Activated naive CD8-positive, alpha-beta T cell (primary cell): ENCODE measurements at regions not wholly inside any gene's neighbourhood (a gene's known extent, or its start where the extent isn't known, plus 50 kb on each side); places are given as distances from the start of the nearest gene placed in this dataset.

Experiments
- H3K27ac Mint-ChIP-seq: one replicate; pipeline ENCODE4 v1.8.0; 2021; ENCODE audit warnings: mixed read lengths
- H3K27me3 Mint-ChIP-seq: one replicate; pipeline ENCODE4 v1.8.0; 2021; ENCODE audit warnings: mixed read lengths
- H3K36me3 Mint-ChIP-seq: one replicate; pipeline ENCODE4 v1.8.0; 2021; ENCODE audit warnings: mixed read lengths
- H3K4me1 Mint-ChIP-seq: one replicate; pipeline ENCODE4 v1.8.0; 2021; ENCODE audit warnings: low read depth, mixed read lengths
- H3K4me3 Mint-ChIP-seq: one replicate; pipeline ENCODE4 v1.8.0; 2021; ENCODE audit warnings: mild to moderate bottlenecking, mixed read lengths
- H3K9me3 Mint-ChIP-seq: one replicate; pipeline ENCODE4 v1.8.0; 2021; ENCODE audit warnings: low read depth, mixed read lengths

GRCh38 chr16:79439901-79440300 is 160.6 kb downstream of the MAF start:
- H3K4me3 Mint-ChIP-seq: no peak overlapping the region
- no peak overlapping the region for H3K27ac Mint-ChIP-seq
- H3K9me3 Mint-ChIP-seq: no peaks in the 10 kb centered on the region
- H3K27me3 Mint-ChIP-seq: peaks cover 4% of the 10 kb centered on the region
- H3K4me1 Mint-ChIP-seq: no peaks in the 10 kb centered on the region
- H3K36me3 Mint-ChIP-seq: no peaks in the 10 kb centered on the region

- no peaks in the 10 kb centered on the region for H3K4me1 Mint-ChIP-seq
- H3K36me3 Mint-ChIP-seq: no peaks in the 10 kb centered on the region
- H3K27me3 Mint-ChIP-seq: peaks cover 2% of the 10 kb centered on the region
- no peak overlapping the region for H3K27ac Mint-ChIP-seq
- no peak overlapping the region for H3K4me3 Mint-ChIP-seq
- H3K9me3 Mint-ChIP-seq: no peaks in the 10 kb centered on the region
These were observed 162.5 kb downstream of the MAF start for GRCh38 chr16:79437764-79438751.

- H3K4me3 Mint-ChIP-seq: no peak overlapping the region
- peaks cover under 1% of the 10 kb centered on the region for H3K27me3 Mint-ChIP-seq
- H3K4me1 Mint-ChIP-seq: no peaks in the 10 kb centered on the region
- no peaks in the 10 kb centered on the region for H3K36me3 Mint-ChIP-seq
- no peak overlapping the region for H3K27ac Mint-ChIP-seq
- H3K9me3 Mint-ChIP-seq: no peaks in the 10 kb centered on the region
These were observed 163.7 kb downstream of the MAF start for GRCh38 chr16:79436885-79437284.

GRCh38 chr16:79434771-79435170 is 165.8 kb downstream of the MAF start:
- no peaks in the 10 kb centered on the region for H3K36me3 Mint-ChIP-seq
- H3K4me3 Mint-ChIP-seq: no peak overlapping the region
- no peaks in the 10 kb centered on the region for H3K9me3 Mint-ChIP-seq
- H3K27ac Mint-ChIP-seq: no peak overlapping the region
- no peaks in the 10 kb centered on the region for H3K4me1 Mint-ChIP-seq
- H3K27me3 Mint-ChIP-seq: no peaks in the 10 kb centered on the region

- no peaks in the 10 kb centered on the region for H3K4me1 Mint-ChIP-seq
These were observed 166.4 kb downstream of the MAF start for GRCh38 chr16:79434092-79434491.

GRCh38 chr16:79431923-79432322 is 168.6 kb downstream of the MAF start:
- Mint-ChIP-seq H3K27ac (no peak overlapping the region), H3K4me3 (no peak overlapping the region), H3K9me3 (no peaks in the 10 kb centered on the region), H3K36me3 (no peaks in the 10 kb centered on the region), H3K27me3 (no peaks in the 10 kb centered on the region), H3K4me1 (no peaks in the 10 kb centered on the region)

More at GRCh38 chr16:79434092-79434491, 166.4 kb downstream of the MAF start:
- Mint-ChIP-seq H3K27me3 (no peaks in the 10 kb centered on the region), H3K36me3 (no peaks in the 10 kb centered on the region), H3K9me3 (no peaks in the 10 kb centered on the region), H3K27ac (no peak overlapping the region), H3K4me3 (no peak overlapping the region)

- H3K4me1 Mint-ChIP-seq: no peaks in the 10 kb centered on the region
- no peak overlapping the region for H3K27ac Mint-ChIP-seq
- H3K9me3 Mint-ChIP-seq: no peaks in the 10 kb centered on the region
- peaks cover 2% of the 10 kb centered on the region for H3K27me3 Mint-ChIP-seq
- H3K36me3 Mint-ChIP-seq: no peaks in the 10 kb centered on the region
- H3K4me3 Mint-ChIP-seq: no peak overlapping the region
These were observed 170.3 kb downstream of the MAF start for GRCh38 chr16:79430191-79430678.

- peaks cover 2% of the 10 kb centered on the region for H3K27me3 Mint-ChIP-seq
- no peak overlapping the region for H3K4me3 Mint-ChIP-seq
- H3K27ac Mint-ChIP-seq: no peak overlapping the region
- no peaks in the 10 kb centered on the region for H3K9me3 Mint-ChIP-seq
- no peaks in the 10 kb centered on the region for H3K4me1 Mint-ChIP-seq
- H3K36me3 Mint-ChIP-seq: no peaks in the 10 kb centered on the region
These were observed 171.0 kb downstream of the MAF start for GRCh38 chr16:79429381-79430190.

- no peaks in the 10 kb centered on the region for H3K9me3 Mint-ChIP-seq
- no peaks in the 10 kb centered on the region for H3K4me1 Mint-ChIP-seq
These were observed 173.9 kb downstream of the MAF start for GRCh38 chr16:79426663-79427062.

GRCh38 chr16:79422064-79422463 is 178.5 kb downstream of the MAF start:
- H3K36me3 Mint-ChIP-seq: no peaks in the 10 kb centered on the region
- peaks cover 3% of the 10 kb centered on the region for H3K4me1 Mint-ChIP-seq
- H3K4me3 Mint-ChIP-seq: no peak overlapping the region
- peaks cover 8% of the 10 kb centered on the region for H3K27me3 Mint-ChIP-seq
- no peaks in the 10 kb centered on the region for H3K9me3 Mint-ChIP-seq
- H3K27ac Mint-ChIP-seq: no peak overlapping the region

More at GRCh38 chr16:79426663-79427062, 173.9 kb downstream of the MAF start:
- no peak overlapping the region for H3K4me3 Mint-ChIP-seq
- no peaks in the 10 kb centered on the region for H3K36me3 Mint-ChIP-seq
- H3K27ac Mint-ChIP-seq: no peak overlapping the region
- H3K27me3 Mint-ChIP-seq: peaks cover 3% of the 10 kb centered on the region

GRCh38 chr16:79421126-79421525 is 179.4 kb downstream of the MAF start:
- Mint-ChIP-seq H3K4me1 (peaks cover 11% of the 10 kb centered on the region), H3K36me3 (no peaks in the 10 kb centered on the region), H3K27ac (no peak overlapping the region), H3K27me3 (peaks cover 8% of the 10 kb centered on the region), H3K9me3 (no peaks in the 10 kb centered on the region), H3K4me3 (no peak overlapping the region)

- Mint-ChIP-seq H3K27ac (no peak overlapping the region), H3K4me3 (no peak overlapping the region), H3K27me3 (peaks cover 6% of the 10 kb centered on the region), H3K4me1 (peaks cover 16% of the 10 kb centered on the region), H3K9me3 (no peaks in the 10 kb centered on the region), H3K36me3 (no peaks in the 10 kb centered on the region)
These were observed 180.0 kb downstream of the MAF start for GRCh38 chr16:79420493-79420892.

- Mint-ChIP-seq H3K9me3 (no peaks in the 10 kb centered on the region), H3K36me3 (no peaks in the 10 kb centered on the region), H3K27ac (no peak overlapping the region), H3K4me3 (no peak overlapping the region), H3K27me3 (peaks cover 6% of the 10 kb centered on the region), H3K4me1 (peaks cover 16% of the 10 kb centered on the region)
These were observed 181.4 kb downstream of the MAF start for GRCh38 chr16:79419148-79419547.

- H3K27me3 Mint-ChIP-seq: peaks cover 6% of the 10 kb centered on the region
- peaks cover 16% of the 10 kb centered on the region for H3K4me1 Mint-ChIP-seq
- no peaks in the 10 kb centered on the region for H3K36me3 Mint-ChIP-seq
- no peak overlapping the region for H3K4me3 Mint-ChIP-seq
- H3K9me3 Mint-ChIP-seq: no peaks in the 10 kb centered on the region
- no peak overlapping the region for H3K27ac Mint-ChIP-seq
These were observed 182.9 kb downstream of the MAF start for GRCh38 chr16:79417601-79418008.
